NCI-H2107 treated with DMSO at 0.1 percent for 48 hours (cell line): ENCODE measurements at regions not wholly inside any gene's neighbourhood (a gene's known extent, or its start where the extent isn't known, plus 50 kb on each side); places are given as distances from the start of the nearest gene placed in this dataset.
"Not testable (repeated sequence)": the region's sequence is repeated elsewhere in the genome, so short reads cannot be mapped to it uniquely, and the experiment has no call there.

Experiments used
- DNase-seq: peaks from one replicate; lab custom pipeline; 2025; ENCODE audit not compliant: unreplicated experiment; lab: John Stamatoyannopoulos, UW

GRCh38 chr22:27046086-27046485, 388.7 kb downstream of the MIAT start:
- no peak for DNase-seq

GRCh38 chr22:27046603-27047002, 389.2 kb downstream of the MIAT start:
- no peak for DNase-seq

DNA sequence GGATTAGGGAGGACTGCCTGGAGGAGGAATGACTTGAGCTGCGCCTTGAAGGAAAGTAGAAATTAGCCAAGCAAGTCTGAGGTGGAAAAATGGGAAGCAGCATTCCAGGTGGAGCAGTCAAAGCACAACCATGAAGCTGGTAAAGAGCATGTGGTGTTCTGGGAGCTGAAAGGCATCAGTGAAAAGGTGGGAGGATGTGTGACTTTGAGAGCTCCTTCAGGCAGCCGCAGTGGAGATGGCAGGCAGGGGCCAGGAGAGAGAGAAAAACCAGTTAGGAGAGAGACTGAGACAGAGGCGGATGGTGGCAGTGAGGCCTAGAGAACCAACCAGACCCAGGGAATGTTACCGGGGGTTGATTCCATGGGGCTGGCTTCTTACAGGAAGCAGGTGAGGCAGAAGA, 393.4 kb downstream of the MIAT start:
- DNase-seq: no peak

- no peak for DNase-seq
Observed at GRCh38 chr22:27051407-27051806, 394.0 kb downstream of the MIAT start.

DNA sequence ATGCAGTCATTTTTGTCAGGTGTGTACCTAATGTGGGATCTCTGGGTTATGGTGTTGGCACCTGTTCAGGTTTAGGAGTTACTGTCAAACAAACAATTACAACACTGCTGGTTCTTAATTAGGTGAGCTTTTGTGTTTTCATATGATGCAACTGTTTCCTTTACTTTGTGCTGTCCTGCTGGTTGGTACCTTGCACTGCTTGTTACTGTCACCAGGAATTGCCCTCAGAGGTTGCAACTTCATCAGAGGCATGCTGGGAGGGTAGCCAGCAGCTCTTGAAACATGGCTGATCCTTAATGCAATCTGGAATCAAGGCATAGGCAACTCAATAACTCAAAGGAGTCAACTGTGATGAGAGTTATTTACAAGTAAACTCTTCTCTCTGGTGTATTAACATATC, 400.3 kb downstream of the MIAT start:
- DNase-seq: no peak

DNA sequence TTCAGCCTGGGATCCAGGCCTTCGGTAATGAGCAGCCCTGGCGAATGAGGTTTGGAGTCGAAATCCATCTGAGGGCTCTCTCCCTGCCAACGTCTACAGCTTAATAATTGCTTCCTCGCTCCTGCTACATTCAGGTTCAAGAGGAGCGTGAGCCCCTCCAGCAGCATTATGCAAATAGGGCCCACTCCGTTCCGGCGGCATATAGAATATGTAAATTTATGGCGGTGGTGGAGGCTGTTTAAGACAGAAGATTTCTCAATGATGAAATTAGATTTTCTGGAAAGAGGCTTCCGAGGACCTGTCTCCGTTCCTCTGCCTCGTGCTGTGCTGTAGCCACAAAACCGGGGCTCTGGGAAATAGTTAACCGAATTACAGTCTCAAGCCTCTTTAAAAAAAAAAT, 402.8 kb downstream of the MIAT start:
- no peak for DNase-seq

- no peak for DNase-seq
Observed at GRCh38 chr22:27062910-27063309, 405.5 kb downstream of the MIAT start.

- no peak for DNase-seq
Observed at GRCh38 chr22:27063406-27063805, 406.0 kb downstream of the MIAT start.

DNA sequence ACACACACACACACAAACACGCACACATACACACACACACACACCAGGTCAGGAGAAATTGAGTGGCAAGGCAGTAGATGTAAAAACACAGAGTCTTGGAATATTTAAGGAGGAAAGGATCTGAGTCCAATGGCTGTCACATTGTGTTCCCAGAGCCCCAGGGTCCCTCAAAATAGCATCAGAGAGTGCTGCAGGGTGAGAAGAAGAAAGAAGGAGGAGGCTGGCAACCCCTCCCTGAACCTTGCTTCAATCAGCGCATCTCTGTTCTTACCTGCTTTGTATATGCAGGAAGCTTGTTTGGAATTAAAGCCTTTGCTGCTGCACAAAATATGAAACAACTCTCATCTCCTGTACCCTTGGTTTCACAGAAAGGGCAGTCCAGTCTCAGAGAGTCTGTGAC, 406.5 kb downstream of the MIAT start:
- DNase-seq: no peak

- DNase-seq: no peak
Observed at GRCh38 chr22:27064386-27064785, 407.0 kb downstream of the MIAT start.

GRCh38 chr22:27065279-27065678, 407.9 kb downstream of the MIAT start:
- no peak for DNase-seq

DNA sequence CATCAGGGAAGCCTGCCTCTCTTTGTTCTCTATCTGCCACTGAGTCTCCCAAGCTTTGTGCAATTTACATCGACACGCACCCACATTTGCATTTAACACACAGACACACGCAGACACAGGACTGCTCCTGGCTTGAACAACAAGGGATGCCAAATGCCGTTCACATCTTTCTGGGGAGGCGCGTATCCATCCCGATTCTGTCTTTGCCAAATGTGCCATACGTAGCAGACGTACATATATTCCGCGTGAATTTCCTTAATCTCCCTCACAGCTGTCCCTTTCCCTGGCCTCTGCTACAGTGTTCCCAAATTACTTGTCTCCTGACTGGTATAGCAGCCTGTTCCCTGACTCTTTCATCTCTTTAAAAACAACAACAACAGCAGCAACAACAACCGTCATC, 409.5 kb downstream of the MIAT start:
- DNase-seq: no peak

- no peak for DNase-seq
Observed at GRCh38 chr22:27068121-27068520, 410.7 kb downstream of the MIAT start.

DNA sequence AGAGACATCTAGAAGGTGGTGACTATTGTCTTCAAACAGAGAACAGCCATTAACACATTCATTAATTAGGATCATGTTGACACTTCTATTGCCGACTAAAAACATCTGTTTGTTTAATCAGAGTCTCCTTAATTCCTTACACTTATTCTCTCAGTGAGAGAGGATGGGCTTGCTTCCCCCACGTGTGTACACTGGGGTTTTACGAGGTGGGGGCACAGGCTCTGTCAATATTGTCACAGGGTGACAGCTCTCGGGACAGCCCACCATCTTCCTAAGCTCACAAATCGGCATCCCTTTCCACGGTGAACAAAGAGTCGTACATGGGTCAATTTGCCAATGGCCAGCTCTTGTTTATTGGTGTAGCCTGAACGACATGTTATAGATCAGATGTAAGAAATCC, 413.2 kb downstream of the MIAT start:
- no peak for DNase-seq

GRCh38 chr22:27073601-27074425, 416.4 kb downstream of the MIAT start:
- no peak for DNase-seq

- no peak for DNase-seq
Observed at GRCh38 chr22:27075028-27075678, 417.8 kb downstream of the MIAT start.

DNA sequence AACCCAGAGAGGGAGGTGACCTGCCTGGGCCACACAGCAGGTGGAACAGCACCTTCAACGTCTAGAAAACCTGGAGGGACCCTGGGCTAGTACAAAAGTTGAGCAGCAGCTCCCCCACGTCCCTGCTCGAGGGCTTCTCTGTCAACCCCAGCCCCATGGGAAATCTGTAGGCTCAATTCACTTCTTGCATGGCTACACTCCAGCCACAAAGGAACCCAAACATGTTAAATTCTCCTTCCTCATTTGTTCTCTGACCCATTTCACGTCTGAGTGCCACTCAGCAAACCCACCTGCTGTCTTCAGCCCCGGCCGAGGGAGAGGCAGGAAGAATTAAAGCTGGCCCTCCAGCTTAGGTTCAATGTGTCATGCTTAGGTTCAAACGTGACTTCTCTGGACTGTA, 418.5 kb downstream of the MIAT start:
- DNase-seq: no peak

DNA sequence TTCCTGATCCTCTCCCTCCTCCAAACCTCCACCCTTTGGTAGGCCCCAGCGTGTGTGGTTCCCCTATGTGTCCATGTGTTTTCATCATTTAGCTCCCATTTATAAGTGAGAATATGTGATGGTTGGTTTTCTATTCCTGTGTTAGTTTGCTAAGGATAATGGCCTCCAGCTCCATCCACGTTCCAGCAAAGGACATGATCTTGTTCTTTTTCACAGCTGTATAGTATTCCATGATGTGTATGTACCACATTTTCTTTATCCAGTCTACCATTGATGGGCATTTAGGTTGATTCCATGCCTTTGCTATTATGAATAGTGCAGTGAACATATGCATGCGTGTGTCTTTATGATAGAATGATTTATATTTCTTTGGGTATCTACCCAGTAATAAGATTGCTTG, 420.7 kb downstream of the MIAT start:
- not testable (repeated sequence) for DNase-seq

GRCh38 chr22:27080036-27080578, 422.7 kb downstream of the MIAT start:
- no peak for DNase-seq

DNA sequence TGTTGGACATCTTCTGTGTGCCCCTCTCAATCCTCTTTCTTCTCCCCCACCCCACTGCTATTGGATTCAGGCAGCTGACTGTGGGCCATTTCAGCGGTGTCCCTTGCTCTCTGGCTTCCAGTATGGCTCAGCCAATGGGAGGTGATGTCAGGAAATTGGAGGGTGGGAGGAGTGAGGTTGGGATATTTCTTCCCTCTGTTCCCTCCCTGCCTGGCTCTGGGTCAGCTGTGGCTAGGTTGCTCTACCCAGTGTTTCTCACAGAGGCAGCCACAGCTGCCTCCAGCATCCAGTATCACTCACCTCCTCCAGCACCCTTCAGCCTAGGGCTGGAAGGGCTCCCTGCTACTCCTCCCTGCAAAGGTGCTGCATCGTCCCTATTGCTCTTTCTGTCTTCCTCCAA, 423.5 kb downstream of the MIAT start:
- no peak for DNase-seq

GRCh38 chr22:27083610-27084009, 426.2 kb downstream of the MIAT start:
- no peak for DNase-seq

DNA sequence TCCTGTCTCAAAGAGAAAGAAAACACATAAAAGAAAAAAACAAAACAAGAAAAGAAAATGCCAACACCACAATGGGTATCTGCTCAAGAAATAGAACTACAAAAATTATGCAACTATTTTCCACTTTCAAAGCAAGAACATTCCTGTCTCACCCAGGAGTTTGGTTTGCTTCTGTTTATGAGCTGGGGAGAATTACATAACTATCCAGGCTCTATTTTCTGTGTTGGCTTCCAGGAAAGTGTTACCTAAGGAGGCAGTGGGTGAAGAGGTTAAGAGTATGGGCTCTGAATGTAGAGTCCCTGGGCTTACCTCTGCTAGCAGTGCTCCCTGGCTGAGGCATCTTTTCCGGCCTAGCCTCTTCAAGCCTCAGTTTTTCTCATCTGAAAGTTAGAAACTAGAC, 426.7 kb downstream of the MIAT start:
- no peak for DNase-seq
